ENCODE measurements at regions not wholly inside any gene's neighbourhood (a gene's known extent, or its start where the extent isn't known, plus 50 kb on each side); places are given as distances from the start of the nearest gene placed in this dataset.
"Not testable (repeated sequence)": the region's sequence is repeated elsewhere in the genome, so short reads cannot be mapped to it uniquely, and the experiment has no call there.

DNA sequence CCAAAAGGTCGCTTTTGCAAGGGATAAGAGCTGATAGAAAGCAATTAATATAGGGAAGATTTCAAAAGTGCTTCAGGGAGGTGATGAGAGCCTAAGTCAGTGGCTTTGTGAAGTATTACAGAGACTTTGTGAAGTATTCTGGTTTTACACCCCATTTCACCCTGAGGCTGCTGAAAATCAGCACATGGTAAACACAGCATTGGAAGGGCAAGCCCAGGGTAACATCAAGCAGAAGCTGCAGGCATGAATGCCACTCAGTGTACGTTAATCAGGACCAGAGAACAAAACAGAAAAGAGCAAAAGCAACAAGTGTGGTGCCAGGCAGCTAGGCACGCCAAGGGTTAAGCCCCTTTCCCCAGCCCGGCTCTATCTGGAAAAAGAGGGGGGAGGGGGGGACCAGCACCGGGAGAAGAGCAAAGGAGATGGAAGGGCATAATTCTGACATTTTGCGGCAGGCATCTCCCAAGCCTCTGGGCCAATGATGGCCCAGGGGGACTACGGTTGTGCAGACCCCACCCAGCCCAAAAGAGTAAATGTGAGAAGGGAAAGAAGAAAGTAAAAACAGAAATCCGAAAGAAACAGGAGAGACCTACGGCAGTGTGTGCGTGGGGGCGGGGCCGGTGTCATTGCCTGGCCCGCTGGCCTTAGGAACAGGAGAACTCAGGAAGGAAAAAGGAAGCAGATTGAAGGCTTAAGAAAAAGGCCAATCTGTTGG is 58.9 kb downstream of the DHRS2 start:
- DNase-seq: peak; percentile 1

DNA sequence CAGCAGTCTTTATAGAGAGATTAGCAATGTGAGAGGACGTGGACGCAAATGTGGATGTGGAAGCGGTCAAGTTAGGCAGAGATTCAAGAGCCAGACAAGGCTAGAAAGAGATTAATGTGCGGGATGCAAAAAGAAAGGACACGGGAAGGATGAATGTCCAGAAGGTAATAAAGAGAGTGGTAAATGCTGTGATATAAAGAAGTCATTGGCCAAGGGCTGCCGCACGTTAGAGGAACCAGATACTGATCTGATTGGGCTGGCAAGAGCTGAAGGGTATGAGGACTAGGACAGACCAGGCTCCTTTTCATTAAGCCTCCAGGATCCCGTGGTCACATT is 59.5 kb downstream of the DHRS2 start:
- no peak for DNase-seq

DNA sequence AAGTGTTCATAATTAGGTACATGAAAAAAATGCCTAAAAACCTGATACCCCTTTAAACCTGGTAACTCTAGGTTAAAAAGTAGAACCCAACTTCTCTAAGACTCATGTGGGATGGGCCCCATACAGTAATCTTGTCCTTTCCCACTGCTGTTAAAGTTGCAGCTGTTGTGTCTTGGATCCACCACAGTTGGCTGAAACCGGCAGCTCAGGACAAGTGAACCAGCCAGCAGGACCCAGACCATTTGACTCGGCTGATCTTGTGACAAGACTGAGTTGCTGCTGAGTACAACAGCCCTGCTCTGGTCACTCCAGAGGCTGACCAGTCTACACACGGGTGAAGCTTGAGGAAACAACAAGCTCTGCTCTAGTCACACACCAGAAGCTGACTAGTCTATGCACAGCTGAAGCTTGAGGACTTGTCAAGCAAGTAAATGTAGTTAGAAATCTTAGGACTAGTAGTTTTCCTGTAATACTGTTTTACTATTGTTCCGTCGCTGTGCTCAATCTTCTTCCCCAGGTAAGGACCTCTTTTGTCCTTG is 60.6 kb downstream of the DHRS2 start:
- no peak for DNase-seq

DNA sequence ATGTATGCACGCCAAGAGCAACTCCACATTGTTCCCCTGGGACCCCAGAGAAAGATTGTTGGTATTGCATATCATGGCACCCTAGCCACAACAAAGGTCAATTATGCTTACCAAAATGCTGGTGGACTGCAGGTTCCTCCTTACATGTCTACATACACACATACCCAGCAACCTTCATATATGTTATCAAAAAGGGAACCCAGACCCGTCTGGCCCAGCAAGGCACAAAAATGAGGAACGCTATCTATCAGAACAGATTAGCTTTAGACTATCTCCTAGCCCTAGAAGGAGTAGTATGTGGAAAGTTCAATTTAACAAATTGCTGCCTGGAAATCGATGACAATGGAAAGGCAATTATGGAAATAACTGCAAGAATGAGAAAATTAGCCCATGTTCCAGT is 61.5 kb downstream of the DHRS2 start:
- DNase-seq: no peak

DNA sequence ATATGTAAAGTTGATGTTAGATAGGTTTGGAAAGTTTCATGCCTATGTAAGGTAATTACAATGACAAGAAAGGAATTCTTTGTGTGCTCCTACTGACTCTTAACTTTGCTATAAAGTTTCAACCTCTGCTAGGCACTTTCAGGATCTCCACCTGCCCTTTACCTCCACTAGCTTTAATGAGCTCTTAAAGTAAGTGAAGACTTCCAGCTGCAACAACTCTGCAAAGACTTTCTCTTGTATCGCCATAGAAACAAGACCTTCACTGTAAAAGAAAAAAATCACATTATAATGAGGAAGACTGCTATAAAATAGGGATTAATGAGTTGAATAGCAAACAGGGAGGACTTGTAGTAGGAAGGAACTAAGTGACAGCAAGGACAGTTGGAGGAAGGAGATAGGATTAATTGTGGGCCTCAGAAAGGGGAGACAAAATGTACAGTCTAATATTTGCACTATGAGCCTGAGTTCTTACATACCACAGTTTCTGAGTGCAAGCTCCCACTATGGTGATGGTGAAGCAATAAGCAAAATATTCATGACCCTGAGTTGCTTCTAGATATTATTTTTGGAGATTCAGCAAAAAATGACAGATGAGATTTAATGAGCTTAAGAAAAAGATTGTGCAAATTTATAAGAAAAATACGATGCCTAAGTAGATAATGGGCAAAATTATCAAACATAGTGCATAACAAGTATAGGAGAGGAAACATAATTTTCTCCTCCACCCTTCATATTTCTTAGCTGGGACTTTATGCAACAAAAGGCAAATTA is 66.7 kb downstream of the DHRS2 start:
- DNase-seq: no peak

DNA sequence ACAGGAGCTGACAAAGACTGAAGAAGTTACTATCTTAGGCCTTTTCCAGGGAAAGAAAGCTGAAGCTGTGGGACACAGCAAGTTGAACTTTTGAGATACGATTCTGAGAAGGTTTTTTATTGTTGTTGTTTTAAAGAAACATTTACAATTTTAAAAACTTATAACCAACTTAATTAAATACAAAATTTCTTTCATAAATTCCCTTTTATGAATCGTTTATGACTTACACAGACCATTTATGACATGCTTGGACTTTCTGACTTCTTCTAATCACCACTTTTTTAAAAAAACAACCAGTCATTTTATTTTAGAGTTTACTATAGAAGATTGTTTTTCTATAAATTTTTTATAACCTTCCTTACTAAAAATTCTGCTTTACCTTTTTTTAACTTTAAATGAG is 68.7 kb downstream of the DHRS2 start:
- DNase-seq: no peak

DNA sequence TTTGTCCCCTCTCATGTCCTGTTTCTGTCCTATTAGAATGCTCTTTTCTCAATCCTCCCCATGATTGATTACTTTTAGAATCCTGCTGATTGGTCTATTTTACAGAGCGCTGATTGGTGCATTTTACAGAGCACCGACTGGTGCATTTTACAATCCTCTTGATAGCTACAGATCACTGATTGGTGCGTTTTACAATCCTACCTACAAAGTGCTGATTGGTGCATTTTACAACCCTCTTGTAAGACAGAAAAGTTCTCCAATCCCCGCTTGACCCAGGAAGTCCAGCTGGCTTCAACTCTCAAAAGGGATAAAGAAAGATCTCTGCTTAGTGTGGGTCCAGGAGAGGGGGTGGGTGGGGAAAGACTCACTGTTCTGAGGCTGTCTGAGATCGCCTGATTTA is 71.3 kb downstream of the DHRS2 start:
- DNase-seq: no peak

DNA sequence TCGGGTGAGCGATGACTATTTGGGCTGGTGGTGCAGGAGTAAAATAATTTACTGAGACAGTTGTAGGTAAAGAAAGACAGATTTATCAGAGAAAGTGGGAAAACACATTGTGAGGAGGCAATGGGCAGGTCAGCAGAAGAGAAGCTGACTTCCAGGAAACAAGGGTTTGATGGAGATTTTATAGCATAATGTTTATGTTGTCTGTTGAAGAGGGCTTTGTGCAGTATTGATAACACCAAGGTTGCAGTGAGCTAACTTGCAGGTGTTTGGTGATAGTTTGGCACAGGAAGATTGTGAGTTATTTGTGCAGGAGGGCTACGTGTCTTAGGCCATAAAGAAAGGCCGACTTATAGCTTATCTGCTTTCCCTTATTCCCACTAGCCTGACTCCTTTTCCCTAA is 72.2 kb downstream of the DHRS2 start:
- DNase-seq: no peak

DNA sequence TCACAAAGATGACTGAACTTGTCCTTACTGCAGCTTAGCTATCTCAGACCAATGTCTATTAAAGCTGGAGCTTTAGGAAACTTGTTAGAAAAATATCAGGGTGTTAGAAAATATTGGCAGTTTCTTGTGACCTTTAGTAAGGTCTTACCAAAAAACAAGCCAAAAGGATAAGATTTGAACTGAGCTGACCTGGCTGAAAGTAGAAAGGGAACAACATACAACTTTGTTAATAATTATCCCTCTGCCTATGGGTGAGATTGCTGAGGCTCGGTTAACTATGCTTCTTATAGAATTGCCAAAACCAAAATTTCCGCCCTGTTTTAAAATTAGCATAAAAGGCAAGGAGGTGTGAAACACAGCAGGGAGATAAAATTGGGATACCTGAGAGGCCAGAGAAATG is 73.8 kb downstream of the DHRS2 start:
- no peak for DNase-seq

DNA sequence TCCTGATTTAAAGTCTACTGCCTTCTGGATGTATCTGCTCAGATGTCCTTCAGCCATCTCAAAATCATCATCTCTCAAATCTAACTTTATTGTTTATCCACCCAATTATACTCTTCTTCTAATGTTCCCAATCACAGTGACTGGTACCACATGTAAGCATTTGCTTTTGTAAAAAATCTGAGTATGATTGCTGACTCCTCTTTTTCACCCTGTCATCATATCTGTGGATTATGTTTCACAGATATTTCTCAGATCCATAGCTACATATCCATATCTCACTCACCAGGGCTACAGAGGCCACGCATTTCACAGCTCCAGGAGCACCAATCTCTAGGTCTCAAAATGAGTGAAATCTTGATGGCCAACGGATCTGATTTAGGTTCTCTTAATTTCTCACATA is 76.1 kb downstream of the DHRS2 start:
- DNase-seq: no peak

DNA sequence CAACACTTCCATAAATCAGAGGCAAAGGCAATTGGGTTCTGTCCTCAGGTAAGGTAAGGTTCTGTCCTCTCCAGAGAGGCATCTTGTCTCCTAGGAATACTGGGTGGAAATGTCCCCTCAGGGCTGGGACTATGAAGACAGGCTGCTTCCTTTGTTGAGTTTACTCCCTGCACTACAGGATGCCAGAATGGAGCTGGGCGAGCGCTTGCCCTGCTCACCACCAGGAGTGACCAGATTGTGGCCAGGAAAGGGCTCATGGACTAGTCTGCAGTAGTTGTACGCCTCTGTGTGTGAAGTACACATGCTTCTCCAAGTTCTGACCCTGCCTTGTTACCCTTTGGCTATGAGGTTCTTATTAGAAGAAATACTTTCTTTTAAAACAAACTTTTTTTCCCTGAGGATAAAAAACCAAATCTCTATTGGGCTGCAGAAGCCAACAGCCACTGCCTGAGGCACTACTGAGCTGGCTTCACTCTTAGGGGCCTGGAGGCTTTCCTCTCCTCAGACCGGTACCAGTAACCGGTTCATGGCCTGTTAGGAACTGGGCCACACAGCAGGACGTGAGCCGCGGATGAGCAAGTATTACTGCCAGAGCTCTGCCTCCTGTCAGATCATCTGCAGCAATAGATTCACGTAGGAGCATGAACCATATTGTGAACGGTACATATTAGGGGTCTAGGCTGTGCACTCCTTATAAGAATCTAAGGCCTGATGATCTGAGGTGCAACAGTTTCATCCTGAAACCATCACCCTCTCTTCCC is 83.2 kb downstream of the DHRS2 start:
- DNase-seq: no peak

DNA sequence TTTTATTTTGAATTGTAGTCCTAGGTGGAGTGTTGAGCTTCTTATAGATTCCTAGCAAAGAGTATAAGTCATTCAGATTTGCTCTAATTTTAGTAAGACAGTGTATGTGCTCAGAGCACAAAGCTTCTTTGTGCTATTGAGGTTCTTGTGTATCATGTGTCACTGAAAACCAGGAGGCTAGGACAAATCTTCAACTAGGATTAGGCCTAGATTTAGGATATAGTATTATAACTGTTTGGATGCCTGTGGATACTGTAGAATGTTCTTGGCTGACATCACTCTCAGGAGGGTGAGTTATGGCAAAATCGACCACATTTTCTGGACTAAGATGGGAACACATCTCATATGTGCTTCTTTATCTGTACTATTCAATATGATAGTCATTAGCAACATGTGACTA is 86.5 kb downstream of the DHRS2 start:
- no peak for DNase-seq

DNA sequence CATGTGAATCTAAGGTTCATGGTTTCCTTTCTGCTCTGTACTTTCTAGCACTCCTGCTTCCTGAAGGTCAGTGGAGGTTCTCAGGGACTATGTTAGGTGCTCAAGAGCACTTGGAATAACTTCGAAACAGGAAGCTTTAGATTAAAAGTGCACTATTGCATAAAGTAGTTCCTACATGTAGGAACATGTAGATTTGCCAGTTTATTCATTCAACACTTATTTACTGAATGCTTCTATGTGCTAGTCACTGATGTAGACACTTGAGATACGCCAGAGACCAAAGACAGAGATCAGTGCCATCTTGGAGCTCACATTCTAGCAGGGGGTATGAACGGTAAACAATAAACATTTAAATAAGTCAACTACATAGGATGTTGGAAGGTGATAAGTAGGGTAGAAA is 87.7 kb downstream of the DHRS2 start:
- no peak for DNase-seq

DNA sequence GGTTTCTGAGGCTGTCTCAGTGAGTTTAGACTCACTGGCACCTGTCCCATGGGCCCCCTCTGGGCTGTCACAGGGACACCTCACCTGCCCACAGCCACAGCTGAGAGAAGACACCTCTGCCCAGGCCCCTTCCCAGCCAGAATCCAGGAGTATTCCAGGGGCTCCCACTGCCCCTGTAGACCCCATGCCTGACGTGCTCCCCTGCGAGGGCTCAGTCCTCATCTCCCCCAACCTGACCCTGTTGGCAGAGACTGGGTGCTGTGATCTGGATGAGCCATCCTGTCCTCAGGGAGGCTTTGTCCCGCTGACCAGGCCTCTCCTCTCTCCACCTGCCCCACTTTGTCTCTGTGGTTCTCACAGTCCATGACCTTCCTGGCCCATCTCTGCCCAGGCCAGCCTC is 89.4 kb downstream of the DHRS2 start:
- DNase-seq: no peak

DNA sequence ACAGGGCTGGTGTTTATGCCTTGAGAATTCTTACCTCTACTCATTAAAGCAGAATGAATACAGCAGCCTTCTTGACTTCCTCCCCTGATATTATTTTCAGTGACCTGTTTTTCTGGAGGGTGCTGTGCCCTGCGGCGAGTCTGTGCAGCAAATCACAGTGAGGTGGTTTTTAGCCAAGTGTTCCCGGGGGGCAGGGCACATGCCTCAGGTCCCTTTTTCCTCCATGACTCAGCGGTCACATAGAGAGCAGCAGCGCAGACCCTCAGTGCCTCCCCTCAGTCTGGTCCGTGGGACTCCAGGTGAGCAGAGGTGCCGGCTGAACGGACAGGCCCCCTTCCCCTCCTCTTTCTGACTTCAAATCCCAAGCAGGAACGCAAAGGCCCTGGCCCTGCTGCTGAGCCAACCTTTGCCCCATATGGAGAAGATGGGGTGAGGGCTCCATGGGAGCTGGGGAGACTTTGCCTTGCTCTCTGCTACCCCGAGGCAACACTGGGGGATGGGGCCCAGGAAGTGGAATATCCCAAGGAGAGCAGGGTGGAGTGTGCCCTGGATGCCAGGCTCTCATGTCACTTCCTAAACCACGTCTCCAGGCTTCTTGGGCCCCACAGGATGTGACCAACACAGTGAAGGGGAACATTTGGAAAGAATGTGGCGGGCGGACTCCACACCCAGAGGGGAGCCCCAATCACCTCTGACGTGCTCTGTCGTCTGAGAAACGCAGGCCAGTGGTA is 90.0 kb downstream of the DHRS2 start:
- no peak for DNase-seq

DNA sequence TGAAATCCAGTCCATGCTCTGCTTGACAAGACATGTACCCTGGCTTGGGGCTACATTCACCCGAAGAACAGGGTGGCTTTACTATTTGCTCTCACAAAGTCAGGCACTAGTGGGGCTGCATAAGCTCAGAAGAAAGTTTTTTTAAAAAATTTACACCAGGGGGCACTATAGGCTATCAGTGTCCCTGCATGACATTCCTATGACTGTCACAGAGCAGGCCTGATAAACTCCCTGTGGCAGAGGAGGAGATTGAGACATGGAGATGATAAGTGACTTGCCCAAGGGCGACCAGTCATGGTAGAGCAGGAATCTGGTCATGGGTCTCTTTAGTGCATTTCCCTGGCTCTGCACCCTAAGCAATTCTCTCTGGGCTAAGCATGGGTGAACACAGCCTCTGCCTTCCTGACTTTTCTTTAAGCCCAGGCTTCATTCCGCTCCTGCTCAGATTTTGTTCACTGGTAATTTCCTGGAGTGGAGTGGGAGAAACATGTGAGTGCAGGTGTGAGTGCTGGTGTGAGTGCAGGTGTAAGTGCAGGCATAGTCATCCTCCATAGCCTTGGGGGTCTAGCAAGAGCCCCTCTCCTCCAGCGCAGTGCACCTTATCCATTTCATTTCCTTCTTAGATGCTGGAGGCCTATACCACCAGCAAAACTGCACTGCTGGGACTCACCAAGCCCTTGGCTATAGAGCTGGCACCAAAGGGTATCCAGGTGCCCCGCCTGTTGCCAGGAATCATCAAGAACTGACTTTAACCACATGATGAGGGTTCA is 91.6 kb downstream of the DHRS2 start:
- no peak for DNase-seq

DNA sequence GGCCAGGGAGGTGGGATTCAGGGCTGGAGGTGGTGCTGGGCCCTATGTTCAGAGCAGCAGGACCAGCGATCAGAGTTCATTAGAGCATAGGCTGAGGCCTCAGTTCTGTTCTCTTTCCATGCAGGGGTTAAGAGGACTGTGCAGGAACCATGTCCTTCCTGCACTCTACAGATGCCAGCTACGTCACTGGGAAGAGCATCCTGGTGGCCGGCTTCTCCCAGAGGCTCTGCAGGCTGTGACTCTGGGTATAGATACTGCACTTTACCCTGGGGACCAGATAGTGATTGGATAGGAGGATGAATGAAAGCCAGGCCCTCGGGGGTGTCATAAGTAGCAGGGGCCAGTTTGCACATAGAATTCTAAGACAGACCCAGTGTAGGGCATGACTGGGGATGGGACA is 92.6 kb downstream of the DHRS2 start:
- DNase-seq: no peak

DNA sequence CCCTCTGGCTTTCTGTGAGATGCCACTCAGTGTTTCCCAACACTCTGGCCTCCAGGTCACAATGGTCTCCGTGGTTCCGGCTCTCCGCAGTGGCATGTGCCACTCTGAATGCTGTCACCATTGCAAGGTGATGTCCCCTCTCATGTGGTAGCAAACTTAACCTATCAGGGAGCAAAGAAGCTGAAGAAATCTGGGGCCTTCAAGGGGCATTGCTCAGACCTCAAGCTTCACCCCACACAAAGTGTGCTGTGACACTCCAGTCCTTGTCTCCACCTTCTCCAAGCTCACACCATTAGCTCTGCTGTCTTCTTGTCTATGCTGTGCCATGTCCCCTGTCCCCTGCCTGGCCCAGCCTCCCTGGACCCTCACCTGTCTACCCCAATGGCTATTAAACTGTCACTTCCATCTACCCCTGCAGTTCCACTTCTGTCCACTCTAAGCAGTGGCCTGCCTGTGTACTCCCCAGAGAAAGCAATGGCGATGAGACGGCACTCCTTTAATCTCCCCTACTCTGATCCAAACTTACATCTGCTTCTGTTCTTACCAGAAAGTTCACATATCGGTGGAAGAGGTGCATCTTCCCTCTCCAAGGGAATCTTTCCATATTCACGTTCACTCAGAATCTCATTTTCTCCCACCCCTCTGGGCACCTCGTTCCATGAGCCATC is 93.7 kb downstream of the DHRS2 start:
- no peak for DNase-seq

DNA sequence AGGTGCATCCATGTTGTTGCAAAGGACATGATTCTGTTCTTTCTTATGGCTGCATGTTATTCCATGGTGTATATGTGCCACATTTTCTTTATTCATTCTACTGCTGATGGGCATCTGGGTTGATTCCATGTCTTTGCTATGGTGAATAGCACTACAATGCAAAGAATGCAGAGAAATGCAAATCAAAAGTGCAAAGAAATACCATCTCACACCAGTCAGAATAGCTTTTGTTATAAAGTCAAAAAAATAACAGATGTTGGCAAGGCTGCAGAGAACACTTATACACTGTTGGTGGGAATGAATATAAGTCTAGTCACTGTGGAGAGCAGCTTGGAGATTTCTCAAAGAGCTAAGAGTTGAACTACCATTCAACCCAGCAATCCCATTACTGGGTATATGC is 99.2 kb downstream of the DHRS2 start:
- DNase-seq: no peak

DNA sequence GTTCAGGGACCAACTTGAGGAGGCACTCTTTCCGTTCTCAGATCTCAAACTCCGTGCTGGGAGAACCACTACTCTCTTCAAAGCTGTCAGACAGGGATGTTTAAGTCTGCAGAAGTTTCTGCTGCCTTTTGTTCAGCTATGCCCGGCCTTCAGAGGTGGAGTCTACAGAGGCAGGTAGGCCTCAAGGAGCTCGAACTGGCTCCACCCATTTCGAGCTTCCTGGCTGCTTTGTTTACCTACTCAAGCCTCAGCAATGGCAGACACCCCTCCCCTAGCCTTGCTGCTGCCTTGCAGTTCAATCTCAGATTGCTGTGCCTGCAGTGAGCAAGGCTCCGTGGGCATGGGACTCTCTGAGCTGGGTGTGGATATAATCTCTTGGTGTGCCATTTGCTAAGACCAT is 108.2 kb downstream of the DHRS2 start:
- DNase-seq: not testable (repeated sequence)

DNA sequence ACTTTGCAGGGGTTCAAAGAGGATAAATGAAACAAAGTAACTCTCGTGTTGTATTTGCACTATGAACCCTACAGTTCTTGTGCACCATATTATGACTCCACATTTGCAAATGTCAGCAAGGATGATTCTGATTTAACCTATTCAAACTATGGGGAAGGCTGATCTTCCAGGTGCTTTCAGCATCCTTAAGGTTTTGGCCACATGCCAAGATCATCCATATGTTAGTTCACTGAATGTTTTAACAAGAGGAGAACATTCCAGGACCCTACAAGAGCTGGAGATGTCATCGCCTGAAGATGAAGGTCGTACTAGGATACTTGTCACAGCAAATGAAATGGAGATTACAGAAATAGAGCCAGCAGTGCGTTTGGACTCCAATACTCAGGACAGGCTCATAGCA is 114.2 kb downstream of the DHRS2 start:
- no peak for DNase-seq

Measured in skin of body (tissue), 1 donor.